GM12891 (cell line): ENCODE measurements at regions not wholly inside any gene's neighbourhood (a gene's known extent, or its start where the extent isn't known, plus 50 kb on each side); places are given as distances from the start of the nearest gene placed in this dataset.
"Not testable (repeated sequence)": the region's sequence is repeated elsewhere in the genome, so short reads cannot be mapped to it uniquely, and the experiment has no call there.

Experiments
- DNase-seq: peaks from one replicate; pipeline ENCODE4 v3.0.0; 2011; ENCODE audit warnings: low spot score; ENCODE audit not compliant: insufficient read length
- FAIRE-seq: peaks from 2 replicates; lab custom pipeline; 2011; peaks lifted over from hg19 to GRCh38; lab: Jason Lieb, UNC
- PAX5 ChIP-seq: IDR thresholded peaks from 2 replicates; pipeline ENCODE4 v1.6.1; 2011; ENCODE audit warnings: low read length, moderate library complexity, mild to moderate bottlenecking; ENCODE audit not compliant: insufficient read depth, severe bottlenecking
- POLR2A ChIP-seq: IDR thresholded peaks from 2 replicates; pipeline ENCODE4 v1.6.1; 2011; ENCODE audit warnings: low read depth, low read length, control low read depth
- POLR2AphosphoS5 ChIP-seq: IDR thresholded peaks from 2 replicates; pipeline ENCODE4 v1.6.1; 2011; ENCODE audit warnings: low read depth, low read length, control low read depth
- POU2F2 ChIP-seq: IDR thresholded peaks from 2 replicates; pipeline ENCODE4 v1.6.1; 2011; ENCODE audit warnings: low read depth, mild to moderate bottlenecking, control low read depth, low read length, moderate library complexity
- SPI1 ChIP-seq: IDR thresholded peaks from 2 replicates; pipeline ENCODE4 v1.6.1; 2011; ENCODE audit warnings: low read depth, low read length, control low read depth
- TAF1 ChIP-seq: IDR thresholded peaks from 2 replicates; pipeline ENCODE4 v1.6.1; 2011; ENCODE audit warnings: low read depth, low read length, control low read depth

GRCh38 chr13:21901811-21902708 is 231.2 kb downstream of the FGF9 start:
- TF ChIP-seq POLR2AphosphoS5 (no peak), POU2F2 (no peak), POLR2A (no peak), PAX5 (no peak), SPI1 (no peak), TAF1 (no peak)
- DNase-seq (no peak), FAIRE-seq (no peak)

DNA sequence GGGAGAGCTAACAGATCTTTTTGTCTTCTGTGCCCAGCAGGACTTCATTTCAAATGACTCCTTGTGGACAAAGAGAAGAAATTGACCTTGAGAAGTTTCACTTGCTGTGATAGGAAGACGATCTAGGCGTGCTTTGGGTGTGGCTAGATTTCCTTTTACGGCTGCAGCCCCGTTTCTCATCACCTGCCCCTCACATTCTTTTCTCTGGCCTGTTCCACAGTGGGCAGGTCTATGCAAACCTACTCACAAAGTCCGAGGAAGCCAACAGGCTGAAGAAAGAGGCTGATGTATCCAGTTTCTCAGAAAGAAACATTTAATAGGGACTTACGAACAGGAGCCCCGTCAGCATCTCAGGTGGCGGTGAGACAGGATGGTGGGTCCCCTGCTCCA is 231.8 kb downstream of the FGF9 start:
- DNase-seq (no peak), FAIRE-seq (no peak)
- no peak for TF ChIP-seq POLR2A
- TF ChIP-seq PAX5: no peak
- TF ChIP-seq TAF1: no peak
- no peak for TF ChIP-seq POU2F2
- TF ChIP-seq SPI1: no peak
- no peak for TF ChIP-seq POLR2AphosphoS5

DNA sequence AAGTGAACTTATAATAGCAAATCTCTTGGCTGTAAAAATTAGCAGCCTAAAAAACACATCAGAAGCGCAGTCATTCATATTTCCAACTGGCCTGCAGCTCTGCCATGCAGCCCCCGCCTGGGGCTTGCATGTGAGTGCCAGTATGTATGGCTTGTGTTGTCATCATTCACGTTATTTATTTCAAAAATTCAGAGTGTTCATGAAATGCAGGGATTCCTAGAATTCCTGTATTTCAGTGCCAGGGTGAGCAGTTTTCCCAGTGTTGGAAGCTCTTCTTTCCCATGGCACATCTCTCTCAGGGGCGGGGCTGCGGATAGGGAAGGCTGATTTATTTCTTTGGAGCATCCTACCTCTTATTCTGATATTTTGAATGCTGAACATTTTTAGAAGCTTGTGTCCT is 234.6 kb downstream of the FGF9 start:
- TF ChIP-seq POU2F2 (no peak), TAF1 (no peak), POLR2A (no peak), SPI1 (no peak), POLR2AphosphoS5 (no peak), PAX5 (no peak)

GRCh38 chr13:21909331-21909730 is 238.5 kb downstream of the FGF9 start:
- DNase-seq: no peak

More for the DNA sequence above, 234.6 kb downstream of the FGF9 start:
- DNase-seq (no peak), FAIRE-seq (no peak)

GRCh38 chr13:21910546-21910945 is 239.7 kb downstream of the FGF9 start:
- FAIRE-seq (no peak), DNase-seq (no peak)
- no peak for TF ChIP-seq PAX5
- TF ChIP-seq SPI1: no peak
- no peak for TF ChIP-seq POU2F2
- TF ChIP-seq TAF1: no peak
- no peak for TF ChIP-seq POLR2AphosphoS5
- TF ChIP-seq POLR2A: no peak

More at GRCh38 chr13:21909331-21909730, 238.5 kb downstream of the FGF9 start:
- no peak for TF ChIP-seq POLR2AphosphoS5
- no peak for TF ChIP-seq PAX5
- no peak for TF ChIP-seq POU2F2
- no peak for TF ChIP-seq POLR2A
- TF ChIP-seq TAF1: no peak
- no peak for TF ChIP-seq SPI1
- no peak for FAIRE-seq

GRCh38 chr13:21911646-21912298 is 240.9 kb downstream of the FGF9 start:
- TF ChIP-seq POU2F2 (no peak), SPI1 (no peak), POLR2AphosphoS5 (no peak), POLR2A (no peak)
- no peak for FAIRE-seq
- no peak for DNase-seq

GRCh38 chr13:21913010-21913409 is 242.1 kb downstream of the FGF9 start:
- DNase-seq: no peak
- FAIRE-seq: no peak
- TF ChIP-seq POU2F2 (no peak), SPI1 (no peak), TAF1 (no peak), PAX5 (no peak), POLR2AphosphoS5 (no peak), POLR2A (no peak)

GRCh38 chr13:21917086-21918015 is 246.5 kb downstream of the FGF9 start:
- no peak for DNase-seq

DNA sequence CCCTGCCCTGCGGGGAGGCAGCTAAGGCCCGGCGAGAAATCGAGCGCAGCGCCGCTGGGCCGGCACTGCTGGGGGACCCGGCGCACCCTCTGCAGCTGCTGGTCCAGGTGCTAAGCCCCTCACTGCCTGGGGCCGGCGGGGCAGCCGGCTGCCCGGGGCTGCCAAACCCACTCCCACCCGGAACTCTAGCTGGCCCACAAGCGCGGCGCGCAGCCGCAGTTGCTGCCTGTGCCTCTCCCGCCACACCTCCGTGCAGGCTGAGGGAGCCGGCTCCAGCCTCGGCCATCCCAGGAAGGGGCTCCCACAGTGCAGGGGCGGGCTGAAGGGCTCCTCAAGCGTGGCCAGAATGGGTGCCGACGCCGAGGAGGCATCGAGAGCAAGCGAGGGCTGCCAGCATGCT is 249.9 kb downstream of the FGF9 start:
- FAIRE-seq, DNase-seq: not testable (repeated sequence)

More at GRCh38 chr13:21917086-21918015, 246.5 kb downstream of the FGF9 start:
- FAIRE-seq: no peak
- TF ChIP-seq SPI1 (no peak), PAX5 (no peak), TAF1 (no peak), POLR2AphosphoS5 (no peak), POU2F2 (no peak), POLR2A (no peak)
